Limb (tissue), 2 donors: ENCODE measurements at regions not wholly inside any gene's neighbourhood (a gene's known extent, or its start where the extent isn't known, plus 50 kb on each side); places are given as distances from the start of the nearest gene placed in this dataset.

Source experiments
- DNase-seq, 2 donors: peaks; one replicate each; pipeline ENCODE4 v3.0.0-alpha.2; 2016; ENCODE audit errors: extremely low spot score in 2 of 2

- peak in 1 of 2 donors; percentile 33 for DNase-seq
Observed at GRCh38 chr15:68500363-68501258, 68.6 kb upstream of the ITGA11 start.

- peak in 1 of 2 donors; percentile 67 for DNase-seq
Observed at GRCh38 chr15:68501259-68501591, 69.3 kb upstream of the ITGA11 start.

GRCh38 chr15:68501616-68502015, 69.7 kb upstream of the ITGA11 start:
- DNase-seq, result no peak

DNA sequence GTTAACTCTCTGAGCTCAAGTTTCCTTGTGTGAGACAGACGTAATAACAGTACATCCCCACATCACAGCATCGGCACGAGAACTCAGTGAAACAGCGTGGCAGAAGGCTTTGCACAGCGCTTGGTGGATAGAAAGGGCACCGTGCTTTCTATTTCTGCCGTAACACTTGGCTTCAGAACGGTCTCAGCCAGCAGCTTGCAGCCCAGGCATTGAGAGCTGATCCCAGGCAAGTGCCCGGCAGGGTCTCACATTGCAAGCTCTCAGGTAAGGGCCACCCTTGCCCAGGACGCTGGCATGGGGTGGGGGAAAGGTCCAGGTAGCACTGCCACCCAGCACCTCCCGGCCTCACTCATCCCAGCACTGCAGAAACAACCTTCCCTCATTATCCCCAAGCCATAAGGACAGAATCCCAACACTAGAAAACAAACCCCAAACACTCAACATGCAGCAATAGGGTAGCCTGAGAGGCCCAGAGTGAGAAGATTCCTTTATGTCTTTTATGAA, 70.5 kb upstream of the ITGA11 start:
- DNase-seq, result no peak

DNA sequence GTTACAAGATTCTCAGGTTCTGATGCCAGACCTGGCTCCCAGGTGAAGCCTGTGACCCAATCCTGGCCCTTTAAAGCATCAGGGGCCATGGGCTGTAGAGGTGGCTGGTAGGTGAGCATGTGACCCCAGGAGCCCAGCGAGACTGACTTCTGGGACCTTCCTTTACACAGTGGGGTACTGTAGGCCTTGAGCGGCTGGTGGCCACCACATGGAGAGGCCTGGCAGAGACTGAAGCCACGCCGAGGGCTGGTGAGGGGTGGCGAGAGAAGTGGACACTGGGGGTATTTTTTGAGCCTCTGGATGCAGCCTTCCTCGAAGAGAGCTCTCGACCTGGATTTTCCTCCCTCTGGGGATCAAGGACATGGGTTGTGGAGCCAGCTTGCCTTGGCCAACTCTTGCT, 71.2 kb upstream of the ITGA11 start:
- no peak for DNase-seq

DNA sequence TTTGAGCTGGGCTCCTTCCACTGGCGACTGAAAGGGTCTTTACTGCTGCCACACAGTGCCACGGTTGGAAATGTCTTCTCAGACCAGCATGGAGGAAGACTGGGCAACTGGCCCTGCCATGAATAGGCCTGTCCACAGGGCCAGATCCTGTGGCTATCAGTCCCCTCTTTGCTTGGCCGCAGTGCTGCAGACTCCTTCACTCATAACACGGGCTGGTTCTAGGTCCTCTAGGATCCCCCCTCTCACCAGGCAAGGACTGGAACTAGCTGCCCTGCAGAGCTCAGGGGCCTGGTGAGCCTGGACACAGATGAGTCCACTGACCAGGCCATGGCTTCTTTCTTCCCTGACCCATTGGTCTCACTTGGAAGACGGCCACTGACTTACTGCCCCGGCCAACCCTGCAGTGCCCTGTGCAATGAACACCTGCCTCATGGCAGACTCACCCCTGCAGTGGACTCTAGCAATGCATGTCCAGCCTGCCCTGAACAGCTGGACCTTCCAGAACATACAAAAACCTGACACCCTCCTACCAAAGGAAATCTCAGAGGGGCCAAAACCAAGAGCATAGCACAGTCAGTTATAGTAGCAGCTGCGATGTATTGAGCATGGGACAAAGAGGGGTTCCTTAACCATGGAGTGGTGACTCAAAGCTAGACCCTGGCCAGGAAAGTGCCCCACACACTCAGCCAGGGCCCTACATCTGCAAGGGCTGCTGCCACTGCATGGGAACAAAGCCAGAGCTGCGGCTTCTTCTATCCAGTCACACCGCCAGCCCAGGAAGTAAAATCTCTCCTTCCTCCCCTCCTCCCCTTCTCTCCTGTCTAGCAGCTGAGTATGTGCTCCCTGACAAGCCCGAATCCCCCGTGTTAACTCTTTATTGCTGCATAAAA, 72.1 kb upstream of the ITGA11 start:
- peak in 1 of 2 donors; percentile 19 for DNase-seq

- DNase-seq, result no peak
Observed at GRCh38 chr15:68504681-68505170, 72.8 kb upstream of the ITGA11 start.

DNA sequence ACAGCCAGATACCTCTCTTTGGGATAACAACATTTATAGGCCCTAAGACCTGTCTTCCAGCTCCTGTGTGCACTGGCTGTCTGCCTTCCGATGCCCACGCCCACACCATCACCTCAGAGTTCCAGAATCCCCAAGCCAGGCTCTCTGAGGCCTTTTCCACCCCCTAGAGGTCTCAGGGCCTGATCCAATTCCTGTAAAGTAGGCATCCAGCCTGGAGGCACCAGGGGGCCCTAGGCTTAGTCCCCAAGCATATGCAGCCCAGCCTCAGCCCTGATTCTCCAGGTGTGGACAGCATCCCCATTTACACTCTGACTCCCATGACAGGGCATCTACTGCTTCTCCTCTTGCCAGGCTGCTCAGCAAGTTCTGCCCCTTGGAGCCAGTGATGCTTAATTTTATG, 72.7 kb upstream of the CORO2B start:
- no peak for DNase-seq

GRCh38 chr15:68507447-68507846, 71.3 kb upstream of the CORO2B start:
- no peak for DNase-seq

DNA sequence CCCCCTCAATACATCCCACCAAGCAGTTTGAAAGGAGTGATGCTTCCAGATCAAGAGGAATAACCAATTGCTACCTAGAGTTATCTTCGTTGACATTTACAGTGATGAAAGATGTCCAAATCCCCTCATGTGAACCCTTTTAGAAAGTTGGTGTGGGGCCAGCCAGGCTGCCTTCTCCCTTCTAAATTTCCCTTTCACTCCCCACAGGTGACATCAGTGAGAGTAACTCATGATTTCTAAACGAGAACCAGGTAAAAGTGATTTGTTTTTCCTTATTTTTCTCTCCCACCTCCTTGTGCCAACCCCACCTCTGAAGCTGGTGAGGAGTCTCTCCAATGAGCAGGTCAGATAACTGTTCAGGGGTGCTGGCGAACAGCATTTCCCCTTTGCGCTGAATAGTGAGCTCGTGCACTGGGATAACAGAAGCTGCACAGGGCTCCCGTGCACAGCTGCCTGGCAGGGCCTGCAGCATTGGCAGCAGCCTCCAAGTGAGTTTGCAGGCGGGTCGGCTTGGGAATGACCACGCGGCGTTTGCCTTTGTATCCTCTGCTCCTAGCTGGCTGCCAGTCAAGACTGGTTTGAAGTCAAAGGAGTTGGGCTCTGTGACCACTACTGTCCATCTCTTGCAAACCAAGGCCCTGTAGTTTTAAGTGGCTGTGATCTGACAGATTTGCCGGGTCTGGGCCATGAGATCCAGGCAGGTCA, 70.2 kb upstream of the CORO2B start:
- DNase-seq, result no peak

DNA sequence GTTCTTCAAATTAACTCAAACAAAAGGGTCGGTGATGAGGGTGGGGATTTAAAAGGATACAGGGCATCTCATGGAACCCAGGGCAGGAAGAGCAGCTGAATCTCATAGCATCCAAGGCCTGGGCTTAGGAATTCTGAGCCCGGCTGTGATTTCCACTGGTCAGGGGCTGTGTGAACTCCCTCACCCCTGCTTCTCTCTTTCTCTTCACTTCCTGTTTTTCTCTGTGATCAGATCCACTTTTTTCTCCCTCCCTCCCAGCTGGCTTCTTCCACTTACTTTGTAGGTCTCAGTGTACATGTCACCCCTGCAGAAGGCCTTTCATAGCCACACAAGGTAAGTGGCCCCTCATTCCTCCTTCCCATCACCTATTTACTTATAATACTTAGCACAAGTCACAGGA, 68.2 kb upstream of the CORO2B start:
- no peak for DNase-seq

DNA sequence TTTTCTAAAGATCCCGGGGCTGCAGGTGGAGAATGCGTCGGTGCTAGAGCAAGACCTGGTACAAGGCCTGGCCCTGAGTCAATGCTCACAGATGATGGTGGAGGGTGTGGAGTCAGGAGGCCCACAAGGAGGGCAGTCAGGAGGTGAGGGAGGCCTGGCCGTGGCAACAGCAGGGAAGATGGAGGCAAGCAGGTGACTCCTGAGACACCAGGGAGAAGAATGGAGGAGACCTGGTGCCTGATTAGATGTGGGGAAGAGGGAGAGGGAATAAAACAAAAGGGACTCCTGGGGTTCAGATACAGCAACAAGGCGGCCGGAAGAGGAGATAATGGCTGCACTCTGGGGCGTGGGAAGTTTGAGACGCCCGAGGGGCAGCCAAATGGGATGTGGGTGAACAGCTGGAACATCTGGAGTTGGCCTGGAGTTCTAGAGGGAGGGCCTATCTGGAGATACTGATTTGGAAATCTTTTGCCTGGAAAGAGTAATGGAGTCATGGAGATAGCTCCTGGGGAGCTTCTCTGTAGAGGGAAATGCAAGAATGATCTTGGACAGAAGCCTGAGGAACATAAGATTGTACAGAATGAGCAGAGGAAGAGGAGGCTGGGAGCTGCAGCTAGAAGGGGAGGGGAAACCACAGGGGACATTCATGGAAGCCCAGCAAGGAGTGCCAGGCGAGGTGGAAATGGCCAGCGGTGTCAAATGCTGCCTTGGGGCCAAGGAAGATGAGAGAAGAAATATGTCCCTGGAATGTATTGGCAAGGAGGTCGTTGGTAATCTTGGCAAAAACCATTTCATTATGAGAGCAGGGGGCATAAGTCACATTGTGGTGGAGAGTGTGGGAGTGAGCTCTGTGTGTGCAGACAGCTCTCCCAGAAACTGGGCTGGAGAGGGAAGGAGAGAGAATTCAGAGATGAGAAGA, 67.5 kb upstream of the CORO2B start:
- no peak for DNase-seq

GRCh38 chr15:68512052-68512451, 66.7 kb upstream of the CORO2B start:
- no peak for DNase-seq

DNA sequence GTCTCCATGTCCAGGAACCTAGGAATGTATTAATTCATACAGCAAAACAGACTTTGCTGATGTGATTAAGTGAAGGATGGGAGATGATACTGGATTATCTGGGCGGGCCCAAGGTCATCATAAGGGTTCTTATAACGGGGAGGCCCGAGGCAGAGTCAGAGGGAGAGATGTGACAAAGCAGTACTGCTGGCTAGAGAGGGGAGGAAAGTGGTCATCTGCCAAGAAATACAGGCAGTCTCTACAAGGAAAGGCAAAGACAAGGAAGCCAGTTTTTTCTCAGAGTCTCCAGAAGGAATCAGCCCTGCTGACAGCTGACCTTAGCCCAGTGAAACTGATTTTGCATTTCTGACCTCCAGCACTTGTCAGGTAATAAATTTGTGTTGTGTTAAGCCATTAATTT, 66.2 kb upstream of the CORO2B start:
- DNase-seq, result no peak

DNA sequence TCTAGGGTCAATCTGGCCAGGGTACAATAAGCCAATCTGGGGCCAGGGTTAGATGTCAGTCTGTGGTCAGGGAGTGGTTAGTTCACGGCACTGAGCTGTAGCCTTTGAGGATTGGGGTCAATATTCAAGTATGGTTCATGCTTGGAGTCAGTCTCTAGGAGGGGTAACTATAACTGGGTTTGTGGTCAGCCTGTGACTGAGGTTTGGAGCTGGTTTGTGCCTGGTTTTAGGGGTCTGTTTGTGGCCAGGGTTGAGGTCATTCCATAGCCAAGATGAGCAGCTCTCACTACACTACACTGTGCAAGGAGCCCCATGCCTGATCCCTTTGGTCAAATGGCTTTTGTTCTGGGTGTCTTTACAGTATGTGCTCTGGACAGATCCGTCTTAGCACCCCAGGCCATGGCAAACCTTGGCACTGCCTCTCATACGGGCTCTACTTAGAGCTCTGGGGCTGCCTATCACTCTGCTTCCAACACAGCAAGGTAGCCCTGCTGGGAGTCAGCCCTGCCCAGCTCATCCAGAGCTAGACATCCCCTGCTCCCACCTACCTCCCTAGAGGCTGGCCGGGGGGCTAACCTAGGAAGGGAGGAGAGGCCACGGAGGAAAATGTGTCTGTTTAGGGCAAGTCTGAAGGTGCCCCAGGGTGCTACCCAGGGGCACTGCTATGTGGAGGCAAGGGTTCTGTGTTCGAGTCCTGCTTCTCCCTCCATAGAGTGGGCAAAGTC, 63.3 kb upstream of the CORO2B start:
- DNase-seq, result no peak

DNA sequence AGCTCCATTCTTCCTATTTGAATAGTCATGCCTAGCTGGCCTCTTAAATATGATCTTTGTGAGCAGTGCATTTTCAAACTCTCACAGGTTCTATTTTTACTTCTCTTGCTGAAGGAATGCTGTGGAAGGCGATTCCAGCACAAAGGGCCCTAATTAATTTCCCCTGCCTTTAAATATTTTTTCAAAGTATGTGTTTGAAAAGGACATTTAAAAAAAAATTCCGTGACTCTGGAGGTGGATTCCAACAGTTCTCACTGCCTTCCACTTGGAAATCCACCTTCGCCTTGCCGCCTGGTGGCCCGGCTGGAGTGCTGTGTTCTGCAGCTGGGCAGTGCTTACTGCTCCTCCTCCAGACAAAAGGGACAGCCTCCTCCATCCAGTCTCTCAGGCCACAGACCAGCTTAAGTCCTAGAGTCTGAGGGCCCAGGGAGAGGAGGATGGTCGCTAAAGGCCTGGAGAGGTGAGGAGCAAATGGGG, 61.5 kb upstream of the CORO2B start:
- no peak for DNase-seq

DNA sequence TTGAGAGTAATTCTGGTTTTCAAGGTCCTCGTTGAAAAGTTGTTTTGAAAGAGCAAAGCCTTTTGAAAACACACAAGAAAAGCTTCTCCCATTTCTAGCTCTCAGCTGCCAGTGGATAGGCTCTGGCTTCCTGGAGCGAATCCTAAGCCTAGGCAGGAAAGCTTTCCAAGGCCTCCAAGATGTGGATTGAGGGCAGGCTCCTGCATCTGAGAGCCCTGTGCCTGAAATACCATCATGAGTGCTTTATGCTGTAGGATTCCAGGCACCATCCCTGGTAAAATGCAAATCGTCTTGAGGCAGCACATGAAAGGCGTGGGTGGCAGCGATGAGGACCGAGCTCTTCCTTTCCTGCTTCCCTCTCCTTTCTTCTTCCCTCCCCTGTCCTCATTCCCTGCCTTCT, 60.7 kb upstream of the CORO2B start:
- DNase-seq, result no peak

GRCh38 chr15:68518785-68519430, 59.9 kb upstream of the CORO2B start:
- no peak for DNase-seq
